Type B pancreatic cell (in vitro differentiated cells): ENCODE measurements at regions not wholly inside any gene's neighbourhood (a gene's known extent, or its start where the extent isn't known, plus 50 kb on each side); places are given as distances from the start of the nearest gene placed in this dataset.

ENCODE experiments used
- DNase-seq: peaks from one replicate; pipeline ENCODE4 v3.0.0; 2021; ENCODE audit warnings: mixed read lengths; ENCODE audit not compliant: unreplicated experiment; ENCODE audit errors: extremely low spot score
- H3K27ac Mint-ChIP-seq: 2 replicates; pipeline ENCODE4 v1.8.0; 2021; ENCODE audit warnings: mild to moderate bottlenecking, mixed read lengths
- H3K27me3 Mint-ChIP-seq: 2 replicates; pipeline ENCODE4 v1.8.0; 2021; ENCODE audit warnings: mixed read lengths
- H3K36me3 Mint-ChIP-seq: 2 replicates; pipeline ENCODE4 v1.8.0; 2021; ENCODE audit warnings: mixed read lengths
- H3K4me1 Mint-ChIP-seq: one replicate; pipeline ENCODE4 v1.8.0; 2021; ENCODE audit warnings: mixed read lengths; ENCODE audit not compliant: unreplicated experiment
- H3K4me3 Mint-ChIP-seq: 2 replicates; pipeline ENCODE4 v1.8.0; 2021; ENCODE audit warnings: mild to moderate bottlenecking, mixed read lengths
- H3K9me3 Mint-ChIP-seq: 2 replicates; pipeline ENCODE4 v1.8.0; 2021; ENCODE audit warnings: mixed read lengths
- TF ChIP-seq, protein P1 (sequence below): fragments of 200-600 bp; sonication (generic); conservative IDR thresholded peaks from 2 replicates; pipeline ENCODE4 v1.5.0; 2021; ENCODE audit warnings: antibody characterized with exemption, mild to moderate bottlenecking

DNA sequence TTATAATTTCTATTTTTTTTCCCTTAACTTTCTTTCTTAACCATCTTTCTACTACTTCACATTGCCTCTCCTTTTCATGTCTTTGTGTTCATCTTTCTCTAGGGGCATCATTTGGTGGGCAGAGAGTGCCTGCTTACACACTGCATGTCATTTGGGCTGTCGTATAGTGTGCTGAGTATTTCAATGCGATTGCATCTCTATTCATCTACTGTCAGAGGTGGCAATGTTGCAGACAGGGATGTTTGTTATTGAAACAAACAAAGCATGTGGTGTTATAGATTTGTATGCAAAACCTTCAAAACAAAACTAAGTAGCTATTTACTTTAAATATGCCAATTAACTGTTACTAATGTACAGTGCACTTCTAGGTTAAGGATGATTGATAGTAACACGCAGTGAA lies 141.1 kb upstream of the MEF2C start:
- peaks cover 30% of the 10 kb centered on the region for H3K27me3 Mint-ChIP-seq
- DNase-seq: no peak
- no peak overlapping the region for H3K27ac Mint-ChIP-seq
- no peak overlapping the region for H3K4me3 Mint-ChIP-seq
- peaks cover 3% of the 10 kb centered on the region for H3K36me3 Mint-ChIP-seq
- no peaks in the 10 kb centered on the region for H3K4me1 Mint-ChIP-seq
- TF ChIP-seq, protein P1, sequence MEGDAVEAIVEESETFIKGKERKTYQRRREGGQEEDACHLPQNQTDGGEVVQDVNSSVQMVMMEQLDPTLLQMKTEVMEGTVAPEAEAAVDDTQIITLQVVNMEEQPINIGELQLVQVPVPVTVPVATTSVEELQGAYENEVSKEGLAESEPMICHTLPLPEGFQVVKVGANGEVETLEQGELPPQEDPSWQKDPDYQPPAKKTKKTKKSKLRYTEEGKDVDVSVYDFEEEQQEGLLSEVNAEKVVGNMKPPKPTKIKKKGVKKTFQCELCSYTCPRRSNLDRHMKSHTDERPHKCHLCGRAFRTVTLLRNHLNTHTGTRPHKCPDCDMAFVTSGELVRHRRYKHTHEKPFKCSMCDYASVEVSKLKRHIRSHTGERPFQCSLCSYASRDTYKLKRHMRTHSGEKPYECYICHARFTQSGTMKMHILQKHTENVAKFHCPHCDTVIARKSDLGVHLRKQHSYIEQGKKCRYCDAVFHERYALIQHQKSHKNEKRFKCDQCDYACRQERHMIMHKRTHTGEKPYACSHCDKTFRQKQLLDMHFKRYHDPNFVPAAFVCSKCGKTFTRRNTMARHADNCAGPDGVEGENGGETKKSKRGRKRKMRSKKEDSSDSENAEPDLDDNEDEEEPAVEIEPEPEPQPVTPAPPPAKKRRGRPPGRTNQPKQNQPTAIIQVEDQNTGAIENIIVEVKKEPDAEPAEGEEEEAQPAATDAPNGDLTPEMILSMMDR: no peak
- peaks cover 8% of the 10 kb centered on the region for H3K9me3 Mint-ChIP-seq

DNA sequence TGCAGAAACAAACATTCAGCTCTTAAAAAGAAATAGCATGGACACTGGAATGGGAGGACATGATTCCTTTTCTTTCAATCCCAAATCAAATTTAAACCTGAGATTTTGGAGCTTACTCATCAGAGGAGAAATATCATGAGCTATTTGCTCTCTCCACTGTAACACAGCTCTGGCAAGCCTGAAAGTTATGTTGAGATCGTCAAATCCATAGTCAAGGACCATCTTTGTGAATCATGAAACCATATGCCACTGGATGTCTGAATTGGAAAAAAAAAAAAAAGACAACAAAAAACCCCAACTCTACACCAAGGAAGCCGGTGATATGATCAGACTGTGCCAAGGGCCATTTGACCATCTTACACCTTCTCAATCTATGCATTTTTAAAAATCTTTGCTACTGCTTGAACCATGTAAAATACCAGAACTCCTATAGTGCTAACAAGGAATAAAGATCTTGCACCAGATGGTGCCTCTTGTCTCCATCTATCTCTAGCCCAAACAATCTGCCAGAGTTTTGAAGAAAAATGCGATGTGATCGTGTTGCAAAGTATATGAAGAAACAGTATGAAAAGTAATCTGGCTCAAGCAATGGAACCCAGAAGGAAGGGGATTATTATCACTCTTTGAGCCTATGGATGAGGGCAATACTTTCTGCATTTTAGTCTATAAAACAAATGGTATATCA lies 138.1 kb upstream of the MEF2C start:
- Mint-ChIP-seq H3K27ac (no peak overlapping the region), H3K36me3 (no peaks in the 10 kb centered on the region), H3K27me3 (peaks cover 27% of the 10 kb centered on the region), H3K9me3 (no peaks in the 10 kb centered on the region), H3K4me3 (no peak overlapping the region), H3K4me1 (peaks cover 2% of the 10 kb centered on the region)
- TF ChIP-seq, protein P1: no peak
- DNase-seq: no peak

DNA sequence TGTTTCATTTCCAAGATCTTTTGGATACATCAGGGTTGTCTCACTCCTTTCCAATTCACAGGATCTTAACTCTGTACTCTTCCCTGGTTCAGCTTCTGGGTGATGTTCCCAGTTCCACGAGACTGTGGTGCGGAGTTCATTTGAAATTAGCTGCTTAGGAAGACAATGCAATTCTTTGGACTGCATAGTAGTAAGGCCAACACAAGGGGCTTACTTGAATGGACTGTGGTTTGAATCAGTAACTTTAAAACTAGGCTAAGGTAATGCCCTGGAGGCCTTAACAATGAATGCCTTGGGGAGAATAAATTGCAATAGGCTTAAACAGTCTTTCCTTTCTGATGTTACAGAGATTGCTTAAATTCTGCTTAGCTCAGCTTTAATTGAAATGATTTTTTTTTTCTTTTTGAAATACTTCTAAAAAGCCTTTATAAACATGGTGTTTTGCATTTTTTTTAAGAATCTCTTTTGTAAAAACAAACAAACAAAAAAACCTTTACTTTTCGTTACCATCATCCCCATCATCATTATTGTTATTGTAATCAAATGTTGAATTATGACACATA lies 133.8 kb upstream of the MEF2C start:
- H3K4me3 Mint-ChIP-seq: no peak overlapping the region
- TF ChIP-seq, protein P1: no peak
- no peak overlapping the region for H3K27ac Mint-ChIP-seq
- H3K36me3 Mint-ChIP-seq: no peaks in the 10 kb centered on the region
- DNase-seq: no peak
- H3K27me3 Mint-ChIP-seq: peaks cover 19% of the 10 kb centered on the region
- H3K9me3 Mint-ChIP-seq: no peaks in the 10 kb centered on the region
- H3K4me1 Mint-ChIP-seq: peaks cover 6% of the 10 kb centered on the region

DNA sequence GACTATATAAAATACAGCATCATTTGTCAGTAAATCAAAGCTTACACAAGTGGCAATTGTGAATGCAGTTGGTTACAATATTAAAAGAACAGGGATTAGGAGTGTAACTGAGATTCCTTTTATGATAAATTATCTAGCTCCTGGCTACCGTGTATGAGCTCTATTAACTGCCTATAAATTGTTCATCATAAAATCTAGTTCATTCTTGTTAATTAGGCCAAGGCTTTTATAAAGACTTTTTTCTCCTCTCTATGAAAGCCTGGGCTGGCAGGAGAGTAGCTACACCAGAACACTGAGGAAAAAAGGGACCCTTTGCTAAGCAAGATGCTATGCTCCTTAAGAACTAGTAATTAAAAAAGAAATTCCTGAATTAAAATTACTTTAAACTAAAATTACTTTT lies 132.4 kb upstream of the MEF2C start:
- H3K4me3 Mint-ChIP-seq: no peak overlapping the region
- no peak for DNase-seq

DNA sequence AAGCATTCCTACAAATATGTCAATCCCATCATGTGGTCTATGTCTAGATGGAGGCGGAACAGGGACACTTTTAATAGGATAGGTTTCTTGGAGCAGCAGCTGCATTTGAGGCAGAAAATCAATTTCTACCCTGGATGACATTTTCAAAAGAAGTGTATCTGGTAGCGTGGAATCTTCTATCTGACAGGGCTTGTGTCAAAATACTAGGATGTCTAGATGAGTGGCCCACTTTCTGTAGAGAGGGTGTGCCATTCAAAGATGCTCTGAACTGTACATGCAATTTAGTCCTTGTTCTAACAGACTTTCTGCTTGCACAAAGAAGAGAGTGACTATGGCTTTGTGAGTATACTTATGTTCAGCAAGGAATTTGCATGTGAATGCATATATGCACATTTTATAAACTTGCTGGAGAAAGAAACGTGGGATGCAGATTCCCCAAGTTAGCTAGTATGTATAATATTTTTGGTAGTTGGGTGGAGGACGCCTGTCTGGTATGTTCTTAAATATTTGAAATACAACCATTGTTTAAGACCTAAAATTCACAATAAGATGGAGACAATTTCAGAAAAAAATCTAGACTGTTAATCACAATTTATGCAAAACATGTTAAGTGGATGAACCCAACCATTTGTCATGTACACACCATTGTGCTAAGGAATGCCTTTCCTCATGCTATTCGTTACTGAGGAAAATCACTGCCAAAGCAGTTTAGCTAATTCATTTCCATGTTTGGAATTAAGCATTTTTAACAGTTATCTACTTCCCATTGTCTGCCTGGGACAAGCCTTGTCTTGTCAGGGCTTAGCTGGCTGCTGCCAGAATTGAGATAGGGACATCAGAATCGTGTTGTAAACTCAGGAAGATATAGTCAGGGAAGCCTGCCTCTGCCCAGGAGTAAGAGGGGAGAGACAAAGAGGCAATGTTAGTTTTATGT lies 129.1 kb upstream of the MEF2C start:
- peaks cover 5% of the 10 kb centered on the region for H3K27me3 Mint-ChIP-seq
- DNase-seq: no peak
- H3K9me3 Mint-ChIP-seq: no peaks in the 10 kb centered on the region
- no peaks in the 10 kb centered on the region for H3K36me3 Mint-ChIP-seq
- TF ChIP-seq, protein P1: no peak
- no peak overlapping the region for H3K4me3 Mint-ChIP-seq
- H3K27ac Mint-ChIP-seq: no peak overlapping the region
- peaks cover 6% of the 10 kb centered on the region for H3K4me1 Mint-ChIP-seq

More for the DNA sequence above, 132.4 kb upstream of the MEF2C start:
- Mint-ChIP-seq H3K4me1 (peaks cover 6% of the 10 kb centered on the region), H3K27ac (no peak overlapping the region), H3K27me3 (peaks cover 14% of the 10 kb centered on the region), H3K9me3 (no peaks in the 10 kb centered on the region), H3K36me3 (no peaks in the 10 kb centered on the region)
- TF ChIP-seq, protein P1: no peak
